WTC11 (cell line): ENCODE measurements at regions not wholly inside any gene's neighbourhood (a gene's known extent, or its start where the extent isn't known, plus 50 kb on each side); places are given as distances from the start of the nearest gene placed in this dataset.

ENCODE experiments used
- ATAC-seq: fragments of 200-7000 bp; cut with Tn5 transposase; 2 replicates; pipeline ENCODE4 v1.10.0; 2021; ENCODE audit warnings: mild to moderate bottlenecking, moderate library complexity
- CTCF ChIA-PET: fragments of 300-600 bp; sonication (Branson Sonifier 250); formaldehyde crosslinking; loops from one replicate; lab custom pipeline; 2021; ENCODE audit warnings: antibody characterized with exemption; lab: Charles Lee
- POLR2A ChIA-PET: fragments of 350-600 bp; sonication (Branson Sonifier 250); formaldehyde crosslinking; loops from one replicate; lab custom pipeline; 2021; ENCODE audit warnings: antibody characterized with exemption; lab: Charles Lee
- DNase-seq: peaks from one replicate; pipeline ENCODE4 v3.0.0; 2021; ENCODE audit warnings: low spot score
- H3K27ac Mint-ChIP-seq: 2 replicates; pipeline ENCODE4 v1.8.0; 2021; ENCODE audit warnings: mixed read lengths
- H3K27me3 Mint-ChIP-seq: 2 replicates; pipeline ENCODE4 v1.8.0; 2021; ENCODE audit warnings: low read depth, mild to moderate bottlenecking, moderate library complexity, mixed read lengths
- H3K36me3 Mint-ChIP-seq: 2 replicates; pipeline ENCODE4 v1.8.0; 2021; ENCODE audit warnings: mixed read lengths
- H3K4me1 Mint-ChIP-seq: 2 replicates; pipeline ENCODE4 v1.8.0; 2022; ENCODE audit warnings: mixed read lengths
- H3K4me3 Mint-ChIP-seq: 2 replicates; pipeline ENCODE4 v1.8.0; 2021; ENCODE audit warnings: mild to moderate bottlenecking, moderate library complexity, mixed read lengths
- H3K9me3 Mint-ChIP-seq: 2 replicates; pipeline ENCODE4 v1.8.0; 2021; ENCODE audit warnings: mixed read lengths
- ATF1 ChIP-seq: sonication (generic); formaldehyde crosslinking; IDR thresholded peaks from 2 replicates; pipeline ENCODE4 v1.8.1; 2023; ENCODE audit warnings: mild to moderate bottlenecking, moderate library complexity, missing genetic modification reagents
- EMX1 ChIP-seq: fragments of 250-450 bp; sonication (Bioruptor Pico); IDR thresholded peaks from 2 replicates; pipeline ENCODE4 v1.8.0; 2021; ENCODE audit warnings: mild to moderate bottlenecking
- ERG ChIP-seq: fragments of 250-450 bp; sonication (Bioruptor Pico); IDR thresholded peaks from 2 replicates; pipeline ENCODE4 v1.8.0; 2021; ENCODE audit warnings: mild to moderate bottlenecking
- ESRRA ChIP-seq: sonication (generic); formaldehyde crosslinking; IDR thresholded peaks from 2 replicates; pipeline ENCODE4 v1.8.1; 2022; ENCODE audit warnings: mild to moderate bottlenecking, missing genetic modification reagents, borderline replicate concordance
- JUN ChIP-seq: sonication (generic); formaldehyde crosslinking; IDR thresholded peaks from 2 replicates; pipeline ENCODE4 v1.8.0; 2023; ENCODE audit warnings: mild to moderate bottlenecking, missing genetic modification reagents
- MAX ChIP-seq: sonication (generic); formaldehyde crosslinking; IDR thresholded peaks from 2 replicates; pipeline ENCODE4 v1.8.0; 2022; ENCODE audit warnings: mild to moderate bottlenecking, missing genetic modification reagents
- MYBL2 ChIP-seq: sonication (generic); formaldehyde crosslinking; IDR thresholded peaks from 2 replicates; pipeline ENCODE4 v1.8.1; 2023; ENCODE audit warnings: mild to moderate bottlenecking, moderate library complexity, missing genetic modification reagents
- NFATC4 ChIP-seq: fragments of 250-450 bp; sonication (Bioruptor Pico); IDR thresholded peaks from 2 replicates; pipeline ENCODE4 v1.9.0; 2021; ENCODE audit warnings: mild to moderate bottlenecking
- NFYB ChIP-seq: sonication (generic); formaldehyde crosslinking; conservative IDR thresholded peaks from 2 replicates; pipeline ENCODE4 v1.8.0; 2022; ENCODE audit warnings: low read depth, missing genetic modification reagents
- OVOL2 ChIP-seq: fragments of 250-450 bp; sonication (Bioruptor Pico); IDR thresholded peaks from 2 replicates; pipeline ENCODE4 v1.9.0; 2021; ENCODE audit warnings: mild to moderate bottlenecking, borderline replicate concordance
- TEAD4 ChIP-seq: sonication (generic); formaldehyde crosslinking; IDR thresholded peaks from 2 replicates; pipeline ENCODE4 v1.8.0; 2022; ENCODE audit warnings: mild to moderate bottlenecking, missing genetic modification reagents
- TP53 ChIP-seq: sonication (generic); formaldehyde crosslinking; IDR thresholded peaks from 2 replicates; pipeline ENCODE4 v1.8.1; 2023; ENCODE audit warnings: mild to moderate bottlenecking, missing genetic modification reagents
- ZBTB21 ChIP-seq: sonication (generic); formaldehyde crosslinking; IDR thresholded peaks from 2 replicates; pipeline ENCODE4 v1.8.1; 2023; ENCODE audit warnings: mild to moderate bottlenecking, missing genetic modification reagents, borderline replicate concordance
- ZBTB43 ChIP-seq: sonication (generic); formaldehyde crosslinking; IDR thresholded peaks from 2 replicates; pipeline ENCODE4 v1.8.1; 2023; ENCODE audit warnings: mild to moderate bottlenecking, missing genetic modification reagents
- ZNF121 ChIP-seq: sonication (generic); formaldehyde crosslinking; IDR thresholded peaks from 2 replicates; pipeline ENCODE4 v1.8.0; 2023; ENCODE audit warnings: missing genetic modification reagents
- ZNF263 ChIP-seq: sonication (generic); formaldehyde crosslinking; IDR thresholded peaks from 2 replicates; pipeline ENCODE4 v1.8.1; 2022; ENCODE audit warnings: low read depth, mild to moderate bottlenecking, moderate library complexity, missing genetic modification reagents
- ZNF396 ChIP-seq: fragments of 250-450 bp; sonication (Bioruptor Pico); IDR thresholded peaks from 2 replicates; pipeline ENCODE4 v1.8.0; 2021; ENCODE audit warnings: mild to moderate bottlenecking, moderate library complexity, borderline replicate concordance
- ZNF425 ChIP-seq: fragments of 250-450 bp; sonication (Bioruptor Pico); conservative IDR thresholded peaks from 2 replicates; pipeline ENCODE4 v1.9.0; 2021; ENCODE audit warnings: mild to moderate bottlenecking
- TF ChIP-seq, protein P1 (sequence below): fragments of 250-450 bp; sonication (Bioruptor Pico); IDR thresholded peaks from 2 replicates; pipeline ENCODE4 v1.9.0; 2021; ENCODE audit warnings: mild to moderate bottlenecking, borderline replicate concordance
- TF ChIP-seq, protein P2 (sequence below): fragments of 250-450 bp; sonication (Bioruptor Pico); IDR thresholded peaks from 2 replicates; pipeline ENCODE4 v2.1.2; 2022; ENCODE audit warnings: mild to moderate bottlenecking, moderate library complexity
- TF ChIP-seq, protein P3 (sequence below): sonication (generic); formaldehyde crosslinking; IDR thresholded peaks from 2 replicates; pipeline ENCODE4 v1.8.1; 2023; ENCODE audit warnings: mild to moderate bottlenecking, missing genetic modification reagents
- TF ChIP-seq, protein P4 (sequence below): sonication (generic); formaldehyde crosslinking; IDR thresholded peaks from 2 replicates; pipeline ENCODE4 v1.8.1; 2022; ENCODE audit warnings: missing genetic modification reagents, borderline replicate concordance

- ChIA-PET CTCF (no interaction called here), POLR2A (no interaction called here)
- ATAC-seq (no peak), DNase-seq (no peak)
- TF ChIP-seq OVOL2 (CRISPR knock-in tag), result no peak
- no peak for TF ChIP-seq ZBTB21 (CRISPR knock-in tag)
- TF ChIP-seq ZNF425 (CRISPR knock-in tag), result no peak
- no peak for TF ChIP-seq NFATC4 (CRISPR knock-in tag)
- TF ChIP-seq ATF1 (CRISPR knock-in tag), result no peak
- TF ChIP-seq ZBTB43 (CRISPR knock-in tag), result no peak
- TF ChIP-seq, protein P1, sequence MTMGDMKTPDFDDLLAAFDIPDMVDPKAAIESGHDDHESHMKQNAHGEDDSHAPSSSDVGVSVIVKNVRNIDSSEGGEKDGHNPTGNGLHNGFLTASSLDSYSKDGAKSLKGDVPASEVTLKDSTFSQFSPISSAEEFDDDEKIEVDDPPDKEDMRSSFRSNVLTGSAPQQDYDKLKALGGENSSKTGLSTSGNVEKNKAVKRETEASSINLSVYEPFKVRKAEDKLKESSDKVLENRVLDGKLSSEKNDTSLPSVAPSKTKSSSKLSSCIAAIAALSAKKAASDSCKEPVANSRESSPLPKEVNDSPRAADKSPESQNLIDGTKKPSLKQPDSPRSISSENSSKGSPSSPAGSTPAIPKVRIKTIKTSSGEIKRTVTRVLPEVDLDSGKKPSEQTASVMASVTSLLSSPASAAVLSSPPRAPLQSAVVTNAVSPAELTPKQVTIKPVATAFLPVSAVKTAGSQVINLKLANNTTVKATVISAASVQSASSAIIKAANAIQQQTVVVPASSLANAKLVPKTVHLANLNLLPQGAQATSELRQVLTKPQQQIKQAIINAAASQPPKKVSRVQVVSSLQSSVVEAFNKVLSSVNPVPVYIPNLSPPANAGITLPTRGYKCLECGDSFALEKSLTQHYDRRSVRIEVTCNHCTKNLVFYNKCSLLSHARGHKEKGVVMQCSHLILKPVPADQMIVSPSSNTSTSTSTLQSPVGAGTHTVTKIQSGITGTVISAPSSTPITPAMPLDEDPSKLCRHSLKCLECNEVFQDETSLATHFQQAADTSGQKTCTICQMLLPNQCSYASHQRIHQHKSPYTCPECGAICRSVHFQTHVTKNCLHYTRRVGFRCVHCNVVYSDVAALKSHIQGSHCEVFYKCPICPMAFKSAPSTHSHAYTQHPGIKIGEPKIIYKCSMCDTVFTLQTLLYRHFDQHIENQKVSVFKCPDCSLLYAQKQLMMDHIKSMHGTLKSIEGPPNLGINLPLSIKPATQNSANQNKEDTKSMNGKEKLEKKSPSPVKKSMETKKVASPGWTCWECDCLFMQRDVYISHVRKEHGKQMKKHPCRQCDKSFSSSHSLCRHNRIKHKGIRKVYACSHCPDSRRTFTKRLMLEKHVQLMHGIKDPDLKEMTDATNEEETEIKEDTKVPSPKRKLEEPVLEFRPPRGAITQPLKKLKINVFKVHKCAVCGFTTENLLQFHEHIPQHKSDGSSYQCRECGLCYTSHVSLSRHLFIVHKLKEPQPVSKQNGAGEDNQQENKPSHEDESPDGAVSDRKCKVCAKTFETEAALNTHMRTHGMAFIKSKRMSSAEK, result no peak
- H3K36me3 Mint-ChIP-seq, result no peaks in the 10 kb centered on the region
- 0 out of 2 replicates have a peak, but pooled peaks cover 2% of the 10 kb centered on the region for H3K4me1 Mint-ChIP-seq
- no peak overlapping the region for H3K27ac Mint-ChIP-seq
- no peaks in the 10 kb centered on the region for H3K9me3 Mint-ChIP-seq
- H3K4me3 Mint-ChIP-seq, result no peak overlapping the region
- H3K27me3 Mint-ChIP-seq, result peaks cover 6% of the 10 kb centered on the region; the same call in 1 of the 2 replicates
Observed at GRCh38 chr11:28983780-28984179, 875.6 kb downstream of the METTL15 start.

GRCh38 chr11:28981381-28981780 is 873.2 kb downstream of the METTL15 start:
- DNase-seq (no peak), ATAC-seq (no peak)
- H3K27ac Mint-ChIP-seq, result no peak overlapping the region
- POLR2A ChIA-PET, result no interaction called here
- peaks cover 6% of the 10 kb centered on the region; the same call in 1 of the 2 replicates for H3K27me3 Mint-ChIP-seq
- H3K4me3 Mint-ChIP-seq, result no peak overlapping the region
- H3K4me1 Mint-ChIP-seq, result 0 out of 2 replicates have a peak, but pooled peaks cover 2% of the 10 kb centered on the region
- CTCF ChIA-PET, result no interaction called here
- no peaks in the 10 kb centered on the region for H3K36me3 Mint-ChIP-seq
- H3K9me3 Mint-ChIP-seq, result no peaks in the 10 kb centered on the region
- TF ChIP-seq, protein P2, sequence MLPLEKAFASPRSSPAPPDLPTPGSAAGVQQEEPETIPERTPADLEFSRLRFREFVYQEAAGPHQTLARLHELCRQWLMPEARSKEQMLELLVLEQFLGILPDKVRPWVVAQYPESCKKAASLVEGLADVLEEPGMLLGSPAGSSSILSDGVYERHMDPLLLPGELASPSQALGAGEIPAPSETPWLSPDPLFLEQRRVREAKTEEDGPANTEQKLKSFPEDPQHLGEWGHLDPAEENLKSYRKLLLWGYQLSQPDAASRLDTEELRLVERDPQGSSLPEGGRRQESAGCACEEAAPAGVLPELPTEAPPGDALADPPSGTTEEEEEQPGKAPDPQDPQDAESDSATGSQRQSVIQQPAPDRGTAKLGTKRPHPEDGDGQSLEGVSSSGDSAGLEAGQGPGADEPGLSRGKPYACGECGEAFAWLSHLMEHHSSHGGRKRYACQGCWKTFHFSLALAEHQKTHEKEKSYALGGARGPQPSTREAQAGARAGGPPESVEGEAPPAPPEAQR (CRISPR knock-in tag), result no peak
- TF ChIP-seq ZNF396 (CRISPR knock-in tag) (no peak), MYBL2 (CRISPR knock-in tag) (no peak), TP53 (CRISPR knock-in tag) (no peak), ESRRA (CRISPR knock-in tag) (no peak), ERG (CRISPR knock-in tag) (no peak), JUN (CRISPR knock-in tag) (no peak), NFYB (CRISPR knock-in tag) (no peak), MAX (CRISPR knock-in tag) (no peak), EMX1 (CRISPR knock-in tag) (no peak), ZNF263 (CRISPR knock-in tag) (no peak), ZNF121 (no peak), TEAD4 (CRISPR knock-in tag) (no peak)
- TF ChIP-seq, protein P3, sequence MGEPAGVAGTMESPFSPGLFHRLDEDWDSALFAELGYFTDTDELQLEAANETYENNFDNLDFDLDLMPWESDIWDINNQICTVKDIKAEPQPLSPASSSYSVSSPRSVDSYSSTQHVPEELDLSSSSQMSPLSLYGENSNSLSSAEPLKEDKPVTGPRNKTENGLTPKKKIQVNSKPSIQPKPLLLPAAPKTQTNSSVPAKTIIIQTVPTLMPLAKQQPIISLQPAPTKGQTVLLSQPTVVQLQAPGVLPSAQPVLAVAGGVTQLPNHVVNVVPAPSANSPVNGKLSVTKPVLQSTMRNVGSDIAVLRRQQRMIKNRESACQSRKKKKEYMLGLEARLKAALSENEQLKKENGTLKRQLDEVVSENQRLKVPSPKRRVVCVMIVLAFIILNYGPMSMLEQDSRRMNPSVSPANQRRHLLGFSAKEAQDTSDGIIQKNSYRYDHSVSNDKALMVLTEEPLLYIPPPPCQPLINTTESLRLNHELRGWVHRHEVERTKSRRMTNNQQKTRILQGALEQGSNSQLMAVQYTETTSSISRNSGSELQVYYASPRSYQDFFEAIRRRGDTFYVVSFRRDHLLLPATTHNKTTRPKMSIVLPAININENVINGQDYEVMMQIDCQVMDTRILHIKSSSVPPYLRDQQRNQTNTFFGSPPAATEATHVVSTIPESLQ (CRISPR knock-in tag), result no peak
- TF ChIP-seq, protein P4, sequence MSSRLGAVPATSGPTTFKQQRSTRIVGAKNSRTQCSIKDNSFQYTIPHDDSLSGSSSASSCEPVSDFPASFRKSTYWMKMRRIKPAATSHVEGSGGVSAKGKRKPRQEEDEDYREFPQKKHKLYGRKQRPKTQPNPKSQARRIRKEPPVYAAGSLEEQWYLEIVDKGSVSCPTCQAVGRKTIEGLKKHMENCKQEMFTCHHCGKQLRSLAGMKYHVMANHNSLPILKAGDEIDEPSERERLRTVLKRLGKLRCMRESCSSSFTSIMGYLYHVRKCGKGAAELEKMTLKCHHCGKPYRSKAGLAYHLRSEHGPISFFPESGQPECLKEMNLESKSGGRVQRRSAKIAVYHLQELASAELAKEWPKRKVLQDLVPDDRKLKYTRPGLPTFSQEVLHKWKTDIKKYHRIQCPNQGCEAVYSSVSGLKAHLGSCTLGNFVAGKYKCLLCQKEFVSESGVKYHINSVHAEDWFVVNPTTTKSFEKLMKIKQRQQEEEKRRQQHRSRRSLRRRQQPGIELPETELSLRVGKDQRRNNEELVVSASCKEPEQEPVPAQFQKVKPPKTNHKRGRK (CRISPR knock-in tag), result no peak
